Activated CD4-positive, CD25-positive, alpha-beta regulatory T cell (primary cell): ENCODE measurements at regions not wholly inside any gene's neighbourhood (a gene's known extent, or its start where the extent isn't known, plus 50 kb on each side); places are given as distances from the start of the nearest gene placed in this dataset.
"Not testable (repeated sequence)": the region's sequence is repeated elsewhere in the genome, so short reads cannot be mapped to it uniquely, and the experiment has no call there.

Source experiments
- DNase-seq, 4 experiments: peaks; one replicate each; lab custom pipeline; 2025; lab: John Stamatoyannopoulos, UW

DNA sequence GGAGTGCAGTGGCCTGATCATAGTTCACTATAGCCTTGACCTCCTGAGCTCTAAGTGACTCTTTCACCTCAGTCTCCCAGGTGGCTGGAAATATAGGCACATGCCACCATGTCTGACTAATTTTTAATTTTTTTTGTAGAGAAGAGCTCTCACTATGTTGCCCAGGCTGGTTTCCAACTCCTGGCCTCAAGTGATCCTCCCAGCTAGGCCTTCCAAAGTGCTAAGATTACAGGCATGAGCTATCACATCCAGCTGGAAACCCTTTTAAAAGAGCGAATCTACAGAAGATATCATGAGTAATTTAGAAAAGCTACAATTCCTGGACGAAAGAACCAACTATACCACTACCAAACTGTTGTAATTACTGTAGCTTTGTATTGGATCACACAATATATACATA, 394.4 kb upstream of the AUTS2 start:
- DNase-seq = no peak

GRCh38 chr7:69204943-69205342, 393.3 kb upstream of the AUTS2 start:
- no peak for DNase-seq

- no peak for DNase-seq
These were observed 392.7 kb upstream of the AUTS2 start for GRCh38 chr7:69205581-69205980.

GRCh38 chr7:69208276-69208675, 390.0 kb upstream of the AUTS2 start:
- DNase-seq = no peak

GRCh38 chr7:69208848-69209247, 389.4 kb upstream of the AUTS2 start:
- DNase-seq = no peak

GRCh38 chr7:69211336-69211735, 386.9 kb upstream of the AUTS2 start:
- DNase-seq = no peak

GRCh38 chr7:69211739-69212138, 386.5 kb upstream of the AUTS2 start:
- no peak for DNase-seq

DNA sequence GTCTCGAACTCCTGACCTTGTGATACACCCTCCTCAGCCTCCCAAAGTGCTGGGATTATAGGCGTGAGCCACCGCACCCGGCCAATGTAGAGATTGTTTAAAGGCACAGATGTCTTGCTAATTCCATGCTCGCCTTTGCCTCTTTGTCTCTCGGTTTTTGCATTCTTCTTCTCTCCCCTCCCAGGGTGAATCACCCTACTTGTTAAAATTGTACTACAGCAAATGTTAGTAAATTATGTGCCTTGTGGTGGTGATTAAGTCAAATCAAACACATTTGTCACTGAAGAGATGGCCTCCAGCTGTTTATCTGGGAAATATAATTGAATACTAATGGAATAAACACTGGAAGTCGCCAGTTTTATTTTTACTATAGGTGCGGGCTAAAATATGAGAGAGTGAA, 384.4 kb upstream of the AUTS2 start:
- no peak for DNase-seq

DNA sequence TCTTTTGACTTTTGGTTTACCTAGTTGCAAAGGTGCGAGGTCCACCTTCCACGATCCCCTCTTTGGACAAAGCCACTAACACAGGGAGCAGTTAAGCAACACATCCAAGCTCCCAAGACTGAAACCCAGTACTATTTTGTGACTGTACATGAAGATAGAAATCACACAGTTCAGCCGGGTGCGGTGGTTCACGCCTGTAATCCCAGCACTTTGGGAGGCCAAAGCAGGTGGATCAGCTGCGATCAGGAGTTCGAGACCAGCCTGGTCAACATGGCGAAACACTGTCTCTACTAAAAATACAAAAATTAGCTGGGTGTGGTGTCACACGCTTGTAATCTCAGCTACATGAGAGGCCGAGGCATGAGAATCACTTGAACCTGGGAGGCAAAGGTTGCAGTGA, 382.8 kb upstream of the AUTS2 start:
- not testable (repeated sequence) for DNase-seq

GRCh38 chr7:69217516-69218350, 380.5 kb upstream of the AUTS2 start:
- no peak for DNase-seq

GRCh38 chr7:69218576-69218975, 379.7 kb upstream of the AUTS2 start:
- DNase-seq = no peak

GRCh38 chr7:69219381-69219780, 378.9 kb upstream of the AUTS2 start:
- DNase-seq = no peak

DNA sequence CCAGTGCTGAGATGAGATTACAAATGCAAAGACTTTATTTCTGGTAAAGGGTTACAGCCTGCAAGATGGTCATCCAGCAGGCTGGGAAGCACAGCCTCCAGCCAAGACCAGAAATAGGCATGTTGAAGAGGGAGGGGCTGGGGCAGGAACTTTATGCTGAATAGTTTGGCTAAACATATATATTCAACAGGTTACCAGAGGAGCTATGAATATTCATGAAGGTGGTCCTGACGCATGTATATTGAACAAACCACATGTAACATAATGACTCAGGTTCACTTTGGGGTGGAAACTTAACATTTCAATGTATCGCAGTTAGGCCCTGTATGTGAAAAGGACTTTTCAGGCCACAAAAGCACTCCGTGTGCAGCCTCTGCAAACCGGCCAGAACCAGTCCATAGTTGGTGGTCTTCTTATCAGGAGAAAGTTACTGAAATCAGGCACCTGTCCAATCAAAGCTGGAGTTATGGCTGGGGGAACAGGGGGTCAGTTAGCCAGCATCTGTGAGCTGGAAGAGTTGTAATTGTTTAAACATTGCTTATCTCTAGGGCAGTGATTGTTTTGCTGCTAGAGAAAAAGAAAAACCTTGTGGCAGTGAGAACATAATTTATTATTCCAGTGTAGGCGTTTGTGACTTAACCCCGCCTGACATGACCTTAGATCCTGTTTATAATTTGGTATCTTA, 372.9 kb upstream of the AUTS2 start:
- no peak for DNase-seq

DNA sequence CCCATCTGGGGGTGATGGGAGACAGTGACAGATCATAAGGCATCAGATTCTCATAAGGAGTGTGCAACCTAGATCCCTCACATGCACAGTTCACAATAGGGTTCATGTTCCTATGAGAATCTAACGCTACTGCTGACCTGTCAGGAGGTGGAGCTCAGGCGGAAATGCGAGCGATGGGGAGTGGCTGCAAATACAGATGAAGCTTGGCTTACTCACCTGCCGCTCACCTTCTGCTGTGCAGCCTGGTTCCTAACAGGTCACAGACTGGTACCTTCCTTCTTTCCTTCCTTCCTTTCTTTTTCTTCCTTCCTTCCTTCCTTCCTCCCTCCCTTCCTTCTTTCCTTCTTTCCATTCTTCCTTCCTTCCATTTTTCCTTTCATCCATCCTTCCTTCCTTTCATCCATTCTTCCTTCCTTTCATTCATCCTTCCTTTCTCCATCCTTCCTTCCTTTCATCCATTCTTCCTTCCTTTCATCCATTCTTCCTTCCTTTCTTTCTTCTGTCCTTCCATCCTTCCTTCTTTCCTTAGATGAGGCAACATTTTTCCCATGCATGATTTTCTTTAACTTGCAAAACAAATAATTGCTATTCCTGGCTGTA, 370.0 kb upstream of the AUTS2 start:
- DNase-seq = no peak

DNA sequence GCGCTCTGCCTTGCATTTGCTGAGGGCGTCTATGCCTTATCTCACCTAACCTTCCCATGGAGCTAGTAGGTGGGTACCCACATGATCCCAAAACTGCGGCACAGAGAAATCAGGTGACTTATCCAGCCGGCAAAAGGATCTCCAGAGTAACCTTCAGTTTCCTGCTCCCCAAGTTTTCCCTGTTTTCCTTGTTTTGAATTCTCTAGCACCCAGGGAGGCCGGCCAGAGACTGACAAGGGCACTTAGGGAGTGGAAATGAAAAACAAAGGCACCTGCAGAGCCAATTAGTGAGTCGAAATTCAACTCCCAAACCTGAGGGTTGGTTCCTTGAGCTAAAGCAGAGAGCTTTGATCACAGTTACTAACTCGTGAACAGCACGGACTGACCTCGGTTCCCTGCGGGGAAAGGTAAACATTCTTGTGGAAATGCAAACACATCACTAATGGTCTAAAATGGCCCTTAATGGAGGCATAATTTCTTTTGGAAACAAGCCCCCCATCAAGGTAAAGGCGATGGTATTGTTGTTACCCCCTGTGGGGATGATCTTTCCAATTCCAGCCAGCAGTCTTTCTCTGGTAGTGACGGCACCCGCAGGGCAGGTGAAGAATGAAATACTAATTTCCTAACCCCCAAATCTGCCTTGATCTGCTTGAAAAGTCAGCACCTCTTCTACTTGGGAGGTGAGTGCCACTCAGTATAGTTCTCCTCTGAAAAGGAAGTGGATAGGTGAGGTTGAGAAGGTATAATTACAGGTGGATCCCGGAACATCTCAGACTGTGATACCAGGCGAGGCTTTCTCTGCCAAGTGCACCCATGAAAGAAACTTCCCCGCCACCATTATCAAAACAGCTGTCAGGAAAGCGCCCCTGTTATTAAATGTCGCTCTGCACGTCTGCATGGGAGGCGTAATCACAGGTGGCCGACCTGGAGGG, 365.6 kb upstream of the AUTS2 start:
- DNase-seq = no peak

DNA sequence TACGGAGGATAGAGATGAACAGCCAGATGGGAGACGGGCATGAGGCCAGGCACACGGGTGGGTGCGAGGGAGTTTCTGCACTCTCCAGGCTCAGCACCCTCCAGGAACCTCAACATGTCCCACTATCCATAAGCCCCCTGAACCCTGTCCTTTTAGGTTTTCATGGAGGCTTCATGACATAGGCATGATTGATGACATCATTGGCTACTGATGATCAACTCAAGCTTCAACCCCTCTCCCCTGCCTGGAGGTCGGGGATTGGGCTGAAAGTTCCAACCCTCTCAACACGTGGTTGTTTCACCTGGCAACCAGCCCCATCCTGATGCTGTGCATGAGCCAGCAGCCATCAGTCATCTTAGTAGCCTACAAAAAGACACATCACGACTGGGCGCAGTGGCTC, 360.7 kb upstream of the AUTS2 start:
- DNase-seq = no peak

GRCh38 chr7:69243016-69243415, 355.3 kb upstream of the AUTS2 start:
- DNase-seq = no peak

DNA sequence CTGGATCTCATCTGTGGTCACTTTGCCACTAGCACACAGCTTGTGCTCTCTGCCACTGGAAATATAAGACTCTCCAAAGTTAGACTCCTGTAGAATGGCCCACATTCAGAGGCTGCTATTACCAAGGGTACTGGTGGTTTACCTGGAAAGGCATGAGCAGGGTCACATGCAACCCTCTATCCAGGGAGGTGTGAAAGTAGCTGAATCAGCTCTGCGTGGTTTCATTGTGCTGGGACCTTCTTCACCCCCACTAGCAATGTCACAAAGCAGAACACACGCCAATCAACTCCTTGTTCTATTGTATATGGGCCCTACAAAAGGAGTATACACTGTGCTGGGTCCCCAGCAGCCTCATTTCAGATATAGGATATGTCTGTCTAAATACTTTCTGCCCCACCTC, 353.6 kb upstream of the AUTS2 start:
- DNase-seq = no peak

GRCh38 chr7:69245646-69246045, 352.6 kb upstream of the AUTS2 start:
- no peak for DNase-seq

DNA sequence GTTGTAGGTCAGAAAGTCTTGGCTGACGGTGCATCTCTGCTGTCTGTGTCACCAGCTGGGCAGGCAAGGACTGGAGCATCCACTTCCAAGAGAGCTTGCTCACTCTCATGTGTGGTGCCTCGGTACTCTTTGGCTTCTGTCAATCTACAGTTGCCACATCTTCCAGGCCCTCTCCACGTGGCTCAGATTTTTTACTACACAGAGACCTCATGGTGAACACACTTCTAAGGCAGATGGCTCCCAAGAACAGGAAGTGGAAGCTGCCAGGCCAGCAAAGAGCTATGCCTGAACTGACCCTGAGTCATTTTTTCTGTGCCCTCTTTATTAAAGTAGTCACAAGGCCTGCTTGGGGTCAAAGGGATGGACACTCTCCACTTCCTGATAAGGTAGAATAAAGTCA, 351.5 kb upstream of the AUTS2 start:
- no peak for DNase-seq

- DNase-seq = not testable (repeated sequence)
These were observed 349.9 kb upstream of the AUTS2 start for GRCh38 chr7:69248382-69248828.

- no peak for DNase-seq
These were observed 347.3 kb upstream of the AUTS2 start for GRCh38 chr7:69250958-69251357.
